ENCODE measurements at regions not wholly inside any gene's neighbourhood (a gene's known extent, or its start where the extent isn't known, plus 50 kb on each side); places are given as distances from the start of the nearest gene placed in this dataset.

DNA sequence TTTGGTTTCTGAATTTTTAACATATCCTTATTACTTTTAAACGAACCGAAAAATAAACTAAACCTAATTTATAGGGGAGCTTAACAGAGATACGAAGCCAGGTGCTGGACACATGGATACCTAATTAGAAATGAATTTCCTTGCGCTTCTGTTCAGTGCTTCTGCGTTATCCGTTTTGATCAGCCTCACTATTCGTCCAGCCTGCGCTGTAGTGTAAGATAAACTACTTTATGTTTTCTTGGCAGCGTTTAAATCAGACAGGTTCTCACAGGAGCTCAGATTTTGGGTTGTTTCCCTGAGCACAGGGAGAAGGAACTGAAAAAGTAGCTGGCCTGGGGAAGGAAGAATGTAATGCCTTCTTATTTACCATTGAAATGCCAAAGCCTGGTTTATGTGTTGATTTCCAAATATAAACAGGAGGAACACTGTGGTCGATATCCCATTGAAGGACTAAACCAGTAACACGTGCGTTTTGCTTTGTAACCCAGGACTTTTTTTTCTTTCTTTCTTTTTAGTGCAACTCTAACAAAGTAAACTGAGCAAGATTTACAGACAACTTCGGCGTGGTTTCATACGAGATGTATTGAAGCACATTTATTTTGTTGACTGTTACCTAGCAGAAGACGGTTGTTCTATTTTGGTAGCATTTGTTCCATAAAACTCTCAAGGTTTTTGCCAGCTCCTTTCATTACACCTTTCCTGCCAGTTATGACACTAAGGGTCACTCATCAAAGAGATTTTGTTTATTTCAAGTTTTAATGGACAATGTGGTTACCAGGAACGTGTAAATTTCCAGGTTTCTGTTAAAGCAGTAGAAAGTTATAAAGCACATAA, 214.8 kb upstream of the HEY2 start:
- TF ChIP-seq, protein P1, sequence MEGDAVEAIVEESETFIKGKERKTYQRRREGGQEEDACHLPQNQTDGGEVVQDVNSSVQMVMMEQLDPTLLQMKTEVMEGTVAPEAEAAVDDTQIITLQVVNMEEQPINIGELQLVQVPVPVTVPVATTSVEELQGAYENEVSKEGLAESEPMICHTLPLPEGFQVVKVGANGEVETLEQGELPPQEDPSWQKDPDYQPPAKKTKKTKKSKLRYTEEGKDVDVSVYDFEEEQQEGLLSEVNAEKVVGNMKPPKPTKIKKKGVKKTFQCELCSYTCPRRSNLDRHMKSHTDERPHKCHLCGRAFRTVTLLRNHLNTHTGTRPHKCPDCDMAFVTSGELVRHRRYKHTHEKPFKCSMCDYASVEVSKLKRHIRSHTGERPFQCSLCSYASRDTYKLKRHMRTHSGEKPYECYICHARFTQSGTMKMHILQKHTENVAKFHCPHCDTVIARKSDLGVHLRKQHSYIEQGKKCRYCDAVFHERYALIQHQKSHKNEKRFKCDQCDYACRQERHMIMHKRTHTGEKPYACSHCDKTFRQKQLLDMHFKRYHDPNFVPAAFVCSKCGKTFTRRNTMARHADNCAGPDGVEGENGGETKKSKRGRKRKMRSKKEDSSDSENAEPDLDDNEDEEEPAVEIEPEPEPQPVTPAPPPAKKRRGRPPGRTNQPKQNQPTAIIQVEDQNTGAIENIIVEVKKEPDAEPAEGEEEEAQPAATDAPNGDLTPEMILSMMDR (conservative IDR thresholded peaks at IDR 0.05 in 1 of 2, IDR thresholded peaks at IDR 0.05 in 1 of 2; ENCODE audit: extremely low read depth in 1 of 2, insufficient read depth in 1 of 2, low read depth in 1 of 2, low read length in 2 of 2), result no peak
- no peak for TF ChIP-seq EZH2 (IDR thresholded peaks at IDR 0.05; ENCODE audit: borderline replicate concordance, low read length)
